ENCODE measurements at regions not wholly inside any gene's neighbourhood (a gene's known extent, or its start where the extent isn't known, plus 50 kb on each side); places are given as distances from the start of the nearest gene placed in this dataset.

DNA sequence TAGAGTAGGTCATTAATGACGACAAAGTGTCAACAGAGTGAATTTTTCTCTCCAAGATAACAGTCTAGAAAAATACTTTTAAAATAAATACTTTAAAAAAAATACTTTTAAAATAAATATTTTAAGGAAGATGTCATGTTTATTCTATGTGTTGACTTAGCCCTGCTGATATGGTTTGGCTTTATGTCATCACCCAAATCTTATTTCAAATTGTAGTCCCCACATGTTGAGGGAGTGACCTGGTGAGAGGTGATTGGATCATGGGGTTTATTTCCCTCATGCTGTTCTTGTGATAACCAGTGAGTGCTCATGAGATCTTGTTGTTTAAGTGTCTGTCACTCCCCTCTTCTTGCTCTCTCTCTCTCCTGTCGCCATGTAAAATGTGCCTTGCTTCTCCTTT lies 754.9 kb upstream of the SLIT2 start:
- TF ChIP-seq EP300 (IDR thresholded peaks at IDR 0.05; ENCODE audit: low read depth), result no peak
- TF ChIP-seq, protein P1, sequence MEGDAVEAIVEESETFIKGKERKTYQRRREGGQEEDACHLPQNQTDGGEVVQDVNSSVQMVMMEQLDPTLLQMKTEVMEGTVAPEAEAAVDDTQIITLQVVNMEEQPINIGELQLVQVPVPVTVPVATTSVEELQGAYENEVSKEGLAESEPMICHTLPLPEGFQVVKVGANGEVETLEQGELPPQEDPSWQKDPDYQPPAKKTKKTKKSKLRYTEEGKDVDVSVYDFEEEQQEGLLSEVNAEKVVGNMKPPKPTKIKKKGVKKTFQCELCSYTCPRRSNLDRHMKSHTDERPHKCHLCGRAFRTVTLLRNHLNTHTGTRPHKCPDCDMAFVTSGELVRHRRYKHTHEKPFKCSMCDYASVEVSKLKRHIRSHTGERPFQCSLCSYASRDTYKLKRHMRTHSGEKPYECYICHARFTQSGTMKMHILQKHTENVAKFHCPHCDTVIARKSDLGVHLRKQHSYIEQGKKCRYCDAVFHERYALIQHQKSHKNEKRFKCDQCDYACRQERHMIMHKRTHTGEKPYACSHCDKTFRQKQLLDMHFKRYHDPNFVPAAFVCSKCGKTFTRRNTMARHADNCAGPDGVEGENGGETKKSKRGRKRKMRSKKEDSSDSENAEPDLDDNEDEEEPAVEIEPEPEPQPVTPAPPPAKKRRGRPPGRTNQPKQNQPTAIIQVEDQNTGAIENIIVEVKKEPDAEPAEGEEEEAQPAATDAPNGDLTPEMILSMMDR (IDR thresholded peaks at IDR 0.05), result no peak

Measured in transverse colon (tissue), 3 donors.